Duodenal mucosa (tissue), 2 donors: ENCODE measurements at regions not wholly inside any gene's neighbourhood (a gene's known extent, or its start where the extent isn't known, plus 50 kb on each side); places are given as distances from the start of the nearest gene placed in this dataset.
"Not testable (repeated sequence)": the region's sequence is repeated elsewhere in the genome, so short reads cannot be mapped to it uniquely, and the experiment has no call there.

Experiments
- H3K27ac ChIP-seq: one replicate; pipeline ENCODE4 v1.7.0; 2013; ENCODE audit warnings: low read depth, low read length
- H3K27me3 ChIP-seq, 2 donors: one replicate each; pipeline ENCODE4 v1.7.0; 2013; ENCODE audit warnings: low read length in 2 of 2, control low read depth in 1 of 2; ENCODE audit not compliant: insufficient read depth in 2 of 2, control insufficient read depth in 1 of 2
- H3K36me3 ChIP-seq, 2 donors: one replicate each; pipeline ENCODE4 v1.7.0; 2013; ENCODE audit warnings: low read length in 2 of 2, control low read depth in 1 of 2; ENCODE audit not compliant: insufficient read depth in 2 of 2, control insufficient read depth in 1 of 2
- H3K4me1 ChIP-seq, 2 donors: one replicate each; pipeline ENCODE4 v1.7.0; 2013; ENCODE audit warnings: low read length in 2 of 2, control low read depth in 1 of 2; ENCODE audit not compliant: insufficient read depth in 2 of 2, control insufficient read depth in 1 of 2
- H3K4me3 ChIP-seq, 2 donors: one replicate each; pipeline ENCODE4 v1.7.0; 2013; ENCODE audit warnings: low read length in 2 of 2, low read depth in 1 of 2
- H3K9ac ChIP-seq, 2 donors: one replicate each; pipeline ENCODE4 v1.7.0; 2013; ENCODE audit warnings: low read length in 2 of 2, low read depth in 1 of 2
- H3K9me3 ChIP-seq, 2 donors: one replicate each; pipeline ENCODE4 v1.7.0; 2013; ENCODE audit warnings: low read length in 2 of 2, control low read depth in 1 of 2; ENCODE audit not compliant: control insufficient read depth in 1 of 2

DNA sequence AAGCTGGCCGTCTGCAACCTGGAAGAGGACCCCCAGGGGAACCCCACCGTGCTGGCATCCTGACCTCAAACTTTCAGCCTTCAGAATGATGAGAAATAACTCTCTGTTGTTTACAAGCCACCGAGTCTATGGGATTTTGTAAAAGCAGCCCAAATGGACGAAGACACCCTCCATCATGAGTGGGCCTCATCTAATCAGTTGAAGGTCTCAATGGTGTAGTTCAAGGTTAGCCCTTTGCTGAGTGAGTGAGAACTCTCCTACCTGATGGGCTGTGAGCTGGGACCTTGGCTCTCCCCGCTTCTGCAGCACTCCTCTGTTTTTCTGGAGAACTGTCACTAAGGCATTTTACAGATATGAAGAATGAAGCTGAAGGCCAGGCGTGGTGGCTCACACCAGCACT is 325.9 kb upstream of the TNRC6C start:
- Histone ChIP-seq H3K36me3 (no peaks in the 10 kb centered on the region), H3K27ac (no peak overlapping the region), H3K4me3 (no peak overlapping the region), H3K4me1 (no peaks in the 10 kb centered on the region), H3K9ac (no peak overlapping the region), H3K27me3 (peaks cover 0 to 2% of the 10 kb centered on the region in 2 donors), H3K9me3 (no peaks in the 10 kb centered on the region)

DNA sequence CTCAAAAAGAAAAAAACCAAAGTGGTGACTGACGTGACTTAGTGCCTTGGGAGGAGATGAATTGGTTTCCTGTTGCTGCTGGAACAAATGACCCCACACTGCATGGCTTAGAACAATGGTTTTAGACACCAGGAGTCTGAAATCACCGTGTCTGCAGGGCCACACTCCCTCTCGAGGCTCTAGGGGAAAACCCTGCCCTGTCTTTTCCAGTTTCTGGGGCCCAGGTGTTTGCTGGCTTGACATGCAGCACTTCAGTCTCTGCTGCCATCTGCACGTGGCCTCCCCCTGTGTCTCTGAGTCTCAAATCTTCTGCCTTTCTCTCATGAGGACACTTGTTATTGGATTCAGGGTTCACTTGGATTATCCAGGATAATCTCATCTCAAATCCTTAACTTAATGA is 323.8 kb upstream of the TNRC6C start:
- Histone ChIP-seq H3K27ac (no peak overlapping the region), H3K4me1 (no peaks in the 10 kb centered on the region), H3K36me3 (no peaks in the 10 kb centered on the region), H3K27me3 (peaks cover 0 to 7% of the 10 kb centered on the region in 2 donors), H3K9ac (no peak overlapping the region), H3K4me3 (no peak overlapping the region), H3K9me3 (no peaks in the 10 kb centered on the region)

DNA sequence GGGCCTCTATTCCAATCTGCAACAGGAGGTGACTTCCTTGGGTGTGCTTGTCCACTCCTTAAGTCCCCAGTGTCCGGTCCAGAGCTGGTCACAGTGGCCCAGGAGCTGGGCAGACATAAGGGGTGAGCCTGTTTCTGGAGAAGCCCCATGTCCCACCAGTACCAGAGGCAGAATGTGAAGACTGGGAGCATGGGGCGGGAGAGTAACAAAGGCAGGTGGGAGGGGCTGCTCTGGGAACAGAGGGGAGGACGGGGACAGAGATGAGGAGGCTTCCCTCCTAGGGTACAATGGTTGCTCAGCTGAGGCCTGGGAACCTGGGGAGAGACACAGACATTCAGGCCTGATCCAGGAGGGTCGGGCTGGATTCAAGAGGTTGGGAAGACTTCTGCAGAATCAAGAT is 323.3 kb upstream of the TNRC6C start:
- H3K36me3 ChIP-seq: no peaks in the 10 kb centered on the region
- peaks cover 0 to 7% of the 10 kb centered on the region in 2 donors for H3K27me3 ChIP-seq
- no peaks in the 10 kb centered on the region for H3K9me3 ChIP-seq
- no peak overlapping the region for H3K27ac ChIP-seq
- no peaks in the 10 kb centered on the region for H3K4me1 ChIP-seq
- no peak overlapping the region for H3K4me3 ChIP-seq
- no peak overlapping the region for H3K9ac ChIP-seq

DNA sequence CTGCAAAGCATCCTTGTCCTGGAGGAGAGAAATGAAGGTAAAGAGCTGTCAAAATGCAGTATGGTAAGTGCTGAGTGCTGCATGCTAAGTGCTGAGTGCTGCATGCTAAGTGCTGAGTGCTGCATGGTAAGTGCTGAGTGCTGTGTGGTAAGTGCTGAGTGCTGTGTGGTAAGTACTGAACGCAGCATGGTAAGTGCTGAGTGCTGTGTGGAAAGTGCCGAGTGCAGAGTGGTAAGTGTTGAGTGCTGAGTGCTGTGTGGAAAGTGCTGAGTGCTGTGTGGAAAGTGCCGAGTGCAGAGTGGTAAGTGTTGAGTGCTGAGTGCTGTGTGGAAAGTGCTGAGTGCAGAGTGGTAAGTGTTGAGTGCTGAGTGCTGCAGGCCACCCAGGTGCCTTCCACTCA is 322.7 kb upstream of the TNRC6C start:
- H3K4me1 ChIP-seq, H3K36me3 ChIP-seq, H3K27ac ChIP-seq, H3K4me3 ChIP-seq, H3K27me3 ChIP-seq, H3K9me3 ChIP-seq, H3K9ac ChIP-seq: not testable (repeated sequence)

DNA sequence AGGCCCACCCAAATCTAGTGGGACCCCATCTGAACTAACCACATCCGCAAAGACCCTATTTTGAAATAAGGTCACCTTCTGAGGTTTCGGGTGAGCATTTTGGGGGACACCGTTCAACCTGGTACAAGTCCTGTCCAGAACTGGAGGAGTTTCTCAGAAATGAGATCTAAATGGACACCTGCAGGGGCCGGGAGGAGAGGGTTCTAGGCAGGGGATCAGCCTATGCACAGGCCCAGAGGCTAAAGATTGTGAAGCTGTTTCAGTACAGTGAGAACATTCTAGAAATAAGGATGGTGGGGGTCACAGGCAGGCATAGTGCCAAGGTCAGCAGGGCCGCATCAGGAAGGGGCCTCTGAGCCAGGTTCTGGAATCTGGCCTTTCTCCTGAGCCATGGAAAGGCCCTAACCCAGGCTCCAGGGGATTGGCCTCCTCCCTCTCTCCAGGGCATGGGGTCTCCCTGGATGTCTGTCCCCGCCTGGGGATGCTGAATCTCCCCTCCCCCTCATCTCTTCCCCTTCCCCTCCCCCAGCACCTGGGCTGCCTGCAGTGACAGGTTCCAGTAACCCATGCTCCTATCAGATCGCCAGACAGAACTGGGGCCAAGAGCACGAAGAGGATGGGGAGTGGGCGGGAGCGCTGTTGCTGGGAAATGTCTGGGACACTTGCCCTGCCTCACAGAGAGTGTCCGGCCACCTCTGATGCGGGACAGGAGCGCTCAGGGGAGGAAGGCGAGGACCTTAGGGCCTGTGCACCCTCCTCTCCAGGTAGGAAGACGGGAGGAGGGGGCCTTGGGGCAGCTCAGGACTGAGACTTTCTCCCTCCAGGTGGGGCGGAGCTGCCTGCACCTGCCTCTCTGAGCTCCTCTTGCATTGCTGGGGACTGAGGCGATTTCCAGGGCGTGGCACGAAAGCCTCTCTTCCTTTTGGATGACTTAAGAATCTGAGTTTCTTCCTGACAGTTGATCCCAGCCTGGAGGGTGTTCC is 321.4 kb upstream of the TNRC6C start:
- no peaks in the 10 kb centered on the region for H3K4me1 ChIP-seq
- peaks cover 0 to 7% of the 10 kb centered on the region in 2 donors for H3K27me3 ChIP-seq
- H3K27ac ChIP-seq: no peak overlapping the region
- no peak overlapping the region for H3K4me3 ChIP-seq
- no peak overlapping the region for H3K9ac ChIP-seq
- H3K9me3 ChIP-seq: no peaks in the 10 kb centered on the region
- no peaks in the 10 kb centered on the region for H3K36me3 ChIP-seq

DNA sequence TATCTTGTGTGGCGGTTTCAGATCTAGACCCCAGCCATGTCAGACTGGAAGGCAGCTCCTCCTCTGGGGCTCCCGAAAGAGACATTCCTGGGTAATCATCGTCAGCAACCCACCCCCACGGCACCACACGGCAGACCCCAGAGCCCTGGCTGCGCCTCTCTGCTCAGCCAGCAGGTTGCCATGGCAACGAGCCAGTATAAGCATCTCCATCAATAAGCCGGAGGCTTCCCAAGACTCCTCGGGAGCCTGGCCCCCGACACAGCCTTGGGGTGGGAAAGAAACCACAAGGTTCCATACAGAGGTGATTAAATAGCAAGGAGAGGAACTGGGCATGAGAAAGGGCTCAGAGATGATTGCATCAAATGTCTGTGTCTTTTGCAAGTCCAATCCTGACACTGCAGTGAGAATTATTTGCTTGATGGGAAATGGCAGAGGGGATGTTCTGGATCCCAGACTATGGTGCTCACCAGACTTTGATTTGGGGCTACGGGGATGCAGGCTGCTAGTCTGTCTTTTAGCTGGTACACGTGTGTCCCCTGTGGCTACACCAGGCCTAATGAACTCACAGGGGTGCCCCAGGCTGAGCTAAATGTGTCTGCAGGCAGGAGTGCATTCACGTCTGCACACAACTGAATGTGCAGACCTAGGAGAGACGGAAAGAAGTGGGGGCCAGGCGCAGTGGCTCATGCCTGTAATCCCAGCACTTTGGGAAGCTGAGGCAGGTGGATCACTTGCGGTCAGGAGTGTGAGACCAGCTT is 320.5 kb upstream of the TNRC6C start:
- H3K4me1 ChIP-seq: no peaks in the 10 kb centered on the region
- H3K4me3 ChIP-seq: no peak overlapping the region

DNA sequence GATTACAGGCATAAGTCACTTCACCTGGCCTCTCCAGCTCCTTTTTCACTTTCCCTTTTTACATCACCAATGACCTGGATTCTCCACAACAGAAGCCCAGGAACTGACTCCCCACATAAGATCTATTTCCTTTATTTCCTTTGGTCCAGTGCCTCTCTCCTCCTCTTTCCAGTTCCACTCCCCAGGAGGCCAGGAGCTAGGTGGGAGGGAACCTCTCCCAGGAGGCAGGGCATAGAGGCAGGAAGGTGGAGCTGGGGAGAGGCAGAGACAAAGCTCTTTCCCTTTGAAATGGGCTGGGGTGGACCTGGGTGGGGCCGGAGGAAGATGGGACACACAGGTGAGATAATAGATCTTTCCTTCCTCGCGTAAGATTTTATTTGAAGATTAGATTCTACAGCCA is 318.3 kb upstream of the TNRC6C start:
- Histone ChIP-seq H3K9ac (no peak overlapping the region), H3K27me3 (peaks cover 0 to 7% of the 10 kb centered on the region in 2 donors), H3K9me3 (no peaks in the 10 kb centered on the region), H3K27ac (no peak overlapping the region), H3K4me3 (no peak overlapping the region), H3K36me3 (no peaks in the 10 kb centered on the region), H3K4me1 (no peaks in the 10 kb centered on the region)

More for the DNA sequence above, 320.5 kb upstream of the TNRC6C start:
- no peaks in the 10 kb centered on the region for H3K9me3 ChIP-seq
- no peaks in the 10 kb centered on the region for H3K36me3 ChIP-seq
- H3K27ac ChIP-seq: no peak overlapping the region
- peaks cover 0 to 7% of the 10 kb centered on the region in 2 donors for H3K27me3 ChIP-seq
- H3K9ac ChIP-seq: no peak overlapping the region

DNA sequence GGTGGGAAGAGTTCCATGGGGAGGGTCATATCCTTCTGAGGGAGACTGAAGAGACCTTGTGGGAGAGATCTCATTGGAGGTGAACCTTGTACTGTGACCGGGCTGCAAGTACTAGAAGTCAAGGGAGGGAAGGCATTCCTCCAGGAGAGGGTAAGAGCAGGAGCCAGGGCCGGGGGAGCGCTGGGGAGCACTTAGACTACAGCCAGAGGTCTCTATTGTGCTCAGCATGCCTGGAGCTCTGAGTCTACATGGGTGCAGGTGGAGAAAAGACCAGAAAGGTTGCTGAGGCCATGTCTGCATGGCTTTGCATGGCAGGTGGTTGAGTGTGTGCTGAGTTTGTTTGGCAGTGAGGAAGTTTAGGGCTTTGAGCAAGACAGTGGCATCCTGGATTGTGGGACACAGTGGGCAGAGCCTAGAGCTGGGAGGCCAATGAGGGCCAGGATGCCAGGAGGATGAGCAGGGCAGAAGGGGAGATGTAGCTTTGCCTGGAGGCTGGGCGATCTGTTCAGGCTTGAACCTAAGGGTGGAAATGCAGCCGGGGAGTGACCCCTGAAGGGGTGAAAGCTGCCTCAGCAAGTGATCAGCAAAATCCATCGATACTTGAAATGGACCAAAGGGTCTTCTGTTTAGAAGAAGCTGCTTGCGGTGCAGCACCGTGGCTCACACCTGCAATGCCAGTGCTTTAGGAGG is 317.4 kb upstream of the TNRC6C start:
- no peak overlapping the region for H3K4me3 ChIP-seq
- H3K36me3 ChIP-seq: no peaks in the 10 kb centered on the region
- no peak overlapping the region for H3K27ac ChIP-seq
- H3K9ac ChIP-seq: no peak overlapping the region
- no peaks in the 10 kb centered on the region for H3K9me3 ChIP-seq
- H3K4me1 ChIP-seq: no peaks in the 10 kb centered on the region
- peaks cover 0 to 12% of the 10 kb centered on the region in 2 donors for H3K27me3 ChIP-seq

DNA sequence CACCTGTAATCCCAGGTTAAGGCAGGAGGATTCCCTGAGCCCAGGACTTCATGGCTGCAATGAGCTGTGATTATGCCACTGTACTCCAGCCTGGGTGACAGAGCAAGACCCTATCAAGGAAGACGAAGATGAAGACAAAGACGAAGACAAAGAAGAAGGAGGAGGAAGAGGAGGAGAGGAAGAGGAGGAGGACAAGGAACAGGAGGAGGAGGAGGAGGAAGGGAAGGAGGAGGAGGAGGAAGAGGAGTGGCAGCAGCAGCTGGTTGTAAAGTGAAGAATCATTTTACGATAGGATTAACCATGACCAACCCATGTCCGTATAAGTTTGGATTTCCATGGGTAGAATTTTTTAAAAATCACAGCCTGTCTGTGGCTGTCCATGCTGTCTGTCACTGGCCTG is 316.8 kb upstream of the TNRC6C start:
- Histone ChIP-seq H3K9me3 (no peaks in the 10 kb centered on the region), H3K27ac (no peak overlapping the region), H3K4me1 (no peaks in the 10 kb centered on the region), H3K36me3 (no peaks in the 10 kb centered on the region), H3K27me3 (peaks cover 0 to 13% of the 10 kb centered on the region in 2 donors), H3K9ac (no peak overlapping the region), H3K4me3 (no peak overlapping the region)
